ENCODE measurements at regions not wholly inside any gene's neighbourhood (a gene's known extent, or its start where the extent isn't known, plus 50 kb on each side); places are given as distances from the start of the nearest gene placed in this dataset.

- Histone ChIP-seq H3F3A (ENCODE audit: insufficient read depth) (no peaks in the 10 kb centered on the region), H3K27ac (no peak overlapping the region), H3K4me3 (no peak overlapping the region), H3K9me3 (ENCODE audit: low read depth) (no peaks in the 10 kb centered on the region), H3K9me2 (ENCODE audit: insufficient read depth) (no peaks in the 10 kb centered on the region), H3K79me2 (ENCODE audit: insufficient read depth) (no peaks in the 10 kb centered on the region), H3K4me1 (ENCODE audit: insufficient read depth) (no peaks in the 10 kb centered on the region), H2AFZ (no peak overlapping the region), H3K27me3 (replicated peaks; ENCODE audit: insufficient read depth) (no peaks in the 10 kb centered on the region), H3K9ac (no peak overlapping the region), H3K4me2 (ENCODE audit: unreplicated experiment) (no peak overlapping the region), H3K36me3 (ENCODE audit: low read depth) (no peaks in the 10 kb centered on the region), H4K20me1 (ENCODE audit: insufficient read depth) (no peaks in the 10 kb centered on the region)
- TF ChIP-seq EZH2phosphoT487 (IDR thresholded peaks at IDR 0.05; ENCODE audit: insufficient read depth, low read depth) (no peak), EZH2 (IDR thresholded peaks at IDR 0.05; ENCODE audit: insufficient read depth, poor library complexity, severe bottlenecking) (no peak)
- in situ Hi-C loops (cut with MboI), result no loop called here
- WGBS, 2 experiments (ENCODE audit: low coverage in 1 of 2, low lambda C conversion rate in 2 of 2, missing lambda C conversion rate in 2 of 2), result 17 to 23% methylated on average over 3 of the region's 3 CpGs
- DNase-seq, result no peak
These were observed 367.9 kb downstream of the METTL15 start for GRCh38 chr11:28476049-28476448.

GRCh38 chr11:28472904-28473303 is 364.7 kb downstream of the METTL15 start:
- TF ChIP-seq EZH2 (IDR thresholded peaks at IDR 0.05; ENCODE audit: insufficient read depth, poor library complexity, severe bottlenecking), result no peak
- no peak for TF ChIP-seq EZH2phosphoT487 (IDR thresholded peaks at IDR 0.05; ENCODE audit: insufficient read depth, low read depth)
- Histone ChIP-seq H3K27ac (no peak overlapping the region), H3K9ac (no peak overlapping the region), H3K9me3 (ENCODE audit: low read depth) (no peaks in the 10 kb centered on the region), H3K79me2 (ENCODE audit: insufficient read depth) (no peaks in the 10 kb centered on the region), H3K9me2 (ENCODE audit: insufficient read depth) (no peaks in the 10 kb centered on the region), H3K4me3 (no peak overlapping the region), H3F3A (ENCODE audit: insufficient read depth) (no peaks in the 10 kb centered on the region), H4K20me1 (ENCODE audit: insufficient read depth) (no peaks in the 10 kb centered on the region), H2AFZ (no peak overlapping the region), H3K4me2 (ENCODE audit: unreplicated experiment) (no peak overlapping the region), H3K4me1 (ENCODE audit: insufficient read depth) (no peaks in the 10 kb centered on the region), H3K27me3 (replicated peaks; ENCODE audit: insufficient read depth) (no peaks in the 10 kb centered on the region), H3K36me3 (ENCODE audit: low read depth) (no peaks in the 10 kb centered on the region)
- DNase-seq, result no peak
- in situ Hi-C loops (cut with MboI), result no loop called here

- H3K27ac ChIP-seq, result no peak overlapping the region
- H3K9me2 ChIP-seq (ENCODE audit: insufficient read depth), result no peaks in the 10 kb centered on the region
- H3F3A ChIP-seq (ENCODE audit: insufficient read depth), result no peaks in the 10 kb centered on the region
- TF ChIP-seq EZH2phosphoT487 (IDR thresholded peaks at IDR 0.05; ENCODE audit: insufficient read depth, low read depth) (no peak), EZH2 (IDR thresholded peaks at IDR 0.05; ENCODE audit: insufficient read depth, poor library complexity, severe bottlenecking) (no peak)
- no peak overlapping the region for H3K9ac ChIP-seq
- H3K4me1 ChIP-seq (ENCODE audit: insufficient read depth), result no peaks in the 10 kb centered on the region
- no peaks in the 10 kb centered on the region for H4K20me1 ChIP-seq (ENCODE audit: insufficient read depth)
- H3K4me3 ChIP-seq, result no peak overlapping the region
- no peak overlapping the region for H2AFZ ChIP-seq
- H3K4me2 ChIP-seq (ENCODE audit: unreplicated experiment), result no peak overlapping the region
- no peaks in the 10 kb centered on the region for H3K79me2 ChIP-seq (ENCODE audit: insufficient read depth)
- no peak for DNase-seq
- no peaks in the 10 kb centered on the region for H3K27me3 ChIP-seq (replicated peaks; ENCODE audit: insufficient read depth)
- no peaks in the 10 kb centered on the region for H3K9me3 ChIP-seq (ENCODE audit: low read depth)
- H3K36me3 ChIP-seq (ENCODE audit: low read depth), result no peaks in the 10 kb centered on the region
- in situ Hi-C loops (cut with MboI), result no loop called here
These were observed 363.3 kb downstream of the METTL15 start for GRCh38 chr11:28471537-28471936.

GRCh38 chr11:28470180-28470579 is 362.0 kb downstream of the METTL15 start:
- no peaks in the 10 kb centered on the region for H3K9me2 ChIP-seq (ENCODE audit: insufficient read depth)
- H3F3A ChIP-seq (ENCODE audit: insufficient read depth), result no peaks in the 10 kb centered on the region
- no peak overlapping the region for H3K4me2 ChIP-seq (ENCODE audit: unreplicated experiment)
- H3K4me1 ChIP-seq (ENCODE audit: insufficient read depth), result no peaks in the 10 kb centered on the region
- H3K79me2 ChIP-seq (ENCODE audit: insufficient read depth), result no peaks in the 10 kb centered on the region
- in situ Hi-C loops (cut with MboI), result no loop called here
- no peak for DNase-seq
- H3K9me3 ChIP-seq (ENCODE audit: low read depth), result no peaks in the 10 kb centered on the region
- H3K4me3 ChIP-seq, result no peak overlapping the region
- H4K20me1 ChIP-seq (ENCODE audit: insufficient read depth), result no peaks in the 10 kb centered on the region
- no peaks in the 10 kb centered on the region for H3K36me3 ChIP-seq (ENCODE audit: low read depth)
- 86 to 98% methylated on average over 2 of the region's 2 CpGs for WGBS, 2 experiments (ENCODE audit: low coverage in 1 of 2, low lambda C conversion rate in 2 of 2, missing lambda C conversion rate in 2 of 2)
- no peak overlapping the region for H2AFZ ChIP-seq
- TF ChIP-seq EZH2phosphoT487 (IDR thresholded peaks at IDR 0.05; ENCODE audit: insufficient read depth, low read depth), result no peak
- TF ChIP-seq EZH2 (IDR thresholded peaks at IDR 0.05; ENCODE audit: insufficient read depth, poor library complexity, severe bottlenecking), result no peak
- H3K9ac ChIP-seq, result no peak overlapping the region
- H3K27me3 ChIP-seq (replicated peaks; ENCODE audit: insufficient read depth), result no peaks in the 10 kb centered on the region
- H3K27ac ChIP-seq, result no peak overlapping the region

- Histone ChIP-seq H3K9ac (no peak overlapping the region), H3K79me2 (ENCODE audit: insufficient read depth) (no peaks in the 10 kb centered on the region), H4K20me1 (ENCODE audit: insufficient read depth) (no peaks in the 10 kb centered on the region), H3K4me2 (ENCODE audit: unreplicated experiment) (no peak overlapping the region), H2AFZ (no peak overlapping the region), H3K9me2 (ENCODE audit: insufficient read depth) (no peaks in the 10 kb centered on the region), H3K4me3 (no peak overlapping the region), H3K9me3 (ENCODE audit: low read depth) (no peaks in the 10 kb centered on the region), H3K27me3 (replicated peaks; ENCODE audit: insufficient read depth) (no peaks in the 10 kb centered on the region), H3K4me1 (ENCODE audit: insufficient read depth) (peaks cover 7% of the 10 kb centered on the region), H3K36me3 (ENCODE audit: low read depth) (no peaks in the 10 kb centered on the region), H3K27ac (no peak overlapping the region), H3F3A (ENCODE audit: insufficient read depth) (peaks cover 2% of the 10 kb centered on the region; the same call in 1 of the 2 replicates)
- DNase-seq, result no peak
- in situ Hi-C loops (cut with MboI), result no loop called here
- 96% methylated on average over 7 of the region's 7 CpGs for WGBS, 2 experiments (ENCODE audit: low coverage in 1 of 2, low lambda C conversion rate in 2 of 2, missing lambda C conversion rate in 2 of 2)
- TF ChIP-seq EZH2phosphoT487 (IDR thresholded peaks at IDR 0.05; ENCODE audit: insufficient read depth, low read depth), result no peak
- TF ChIP-seq EZH2 (IDR thresholded peaks at IDR 0.05; ENCODE audit: insufficient read depth, poor library complexity, severe bottlenecking), result no peak
These were observed 358.3 kb downstream of the METTL15 start for GRCh38 chr11:28466506-28466905.
